GDM1 (cell line): ENCODE measurements at regions not wholly inside any gene's neighbourhood (a gene's known extent, or its start where the extent isn't known, plus 50 kb on each side); places are given as distances from the start of the nearest gene placed in this dataset.

Source experiments
- DNase-seq: peaks from one replicate; lab custom pipeline; 2025; lab: John Stamatoyannopoulos, UW

DNA sequence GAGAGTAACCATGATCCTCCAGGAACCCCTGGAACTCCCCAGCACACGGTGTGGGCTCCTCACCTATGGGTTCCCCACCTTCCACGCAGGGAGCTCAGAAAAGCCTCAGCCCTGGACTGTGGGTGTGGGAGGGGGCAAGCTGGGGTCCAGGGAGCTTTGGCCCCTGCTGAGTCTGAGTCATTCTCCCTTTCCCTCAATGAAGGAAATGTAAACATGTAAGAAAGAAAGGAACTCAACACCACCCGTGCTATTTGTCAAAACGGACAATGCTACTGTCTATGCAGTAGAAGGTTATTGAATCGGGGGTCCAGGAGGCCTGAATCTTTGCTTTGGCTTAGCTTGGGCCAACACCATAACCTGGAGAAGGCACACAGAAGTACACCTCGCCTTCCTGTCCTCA is 222.8 kb downstream of the PMP22 start:
- DNase-seq = no peak

DNA sequence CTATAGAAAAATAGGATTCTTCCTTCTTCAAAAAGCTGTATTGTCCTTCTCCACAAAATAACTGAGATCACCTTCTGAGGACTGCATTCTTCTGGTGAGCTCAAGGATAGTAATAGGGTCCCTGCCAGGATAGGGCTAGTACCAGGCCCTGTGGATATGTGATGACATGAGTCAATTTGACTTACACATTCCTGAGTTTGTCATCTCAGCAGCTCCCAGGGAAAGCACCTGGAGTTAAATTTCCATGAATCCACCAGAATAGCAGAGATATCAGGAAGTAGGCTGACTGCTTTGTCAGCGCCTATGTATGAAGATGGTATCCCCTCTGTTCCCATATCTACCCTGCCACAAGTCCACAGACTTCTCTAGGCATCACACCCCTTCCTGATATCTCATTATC is 225.8 kb downstream of the PMP22 start:
- no peak for DNase-seq

DNA sequence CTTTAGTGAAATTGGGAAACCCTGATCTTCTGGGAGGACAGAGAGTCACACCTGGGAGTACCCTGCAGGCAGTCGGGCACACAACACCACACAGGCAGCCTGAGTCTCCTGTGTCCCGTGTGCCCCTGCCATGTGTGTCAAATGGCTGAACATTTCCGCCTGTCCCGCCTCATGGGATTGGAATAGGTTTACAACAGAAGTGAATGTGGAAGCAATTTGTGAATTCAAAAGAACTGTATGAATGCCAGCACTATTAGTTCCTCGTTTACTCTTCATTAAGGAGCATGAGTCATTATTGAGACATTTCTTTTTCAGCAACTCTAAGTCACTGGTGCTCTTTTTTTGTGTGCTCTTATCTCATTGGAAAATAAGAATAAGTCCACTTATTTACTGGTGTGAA is 226.5 kb downstream of the PMP22 start:
- no peak for DNase-seq

DNA sequence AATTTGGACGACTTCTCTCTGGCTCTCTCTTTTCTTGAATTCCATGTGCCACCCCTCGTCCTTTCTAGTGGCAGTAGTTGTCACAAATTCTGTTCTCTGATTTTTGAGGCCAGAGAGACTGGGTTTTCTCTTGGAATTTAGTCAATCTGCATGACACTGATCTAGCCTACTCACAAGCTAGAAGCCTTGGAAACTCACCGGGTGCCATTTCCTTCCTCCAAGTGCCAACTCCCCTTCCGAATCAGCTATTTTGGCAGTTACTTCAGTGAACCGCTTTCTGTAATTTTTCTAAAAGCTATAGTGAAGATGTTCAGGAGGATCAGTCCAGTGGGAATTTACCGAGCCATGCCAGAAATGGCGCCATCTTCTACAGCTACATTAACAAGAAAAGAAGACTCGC is 228.9 kb downstream of the PMP22 start:
- no peak for DNase-seq

DNA sequence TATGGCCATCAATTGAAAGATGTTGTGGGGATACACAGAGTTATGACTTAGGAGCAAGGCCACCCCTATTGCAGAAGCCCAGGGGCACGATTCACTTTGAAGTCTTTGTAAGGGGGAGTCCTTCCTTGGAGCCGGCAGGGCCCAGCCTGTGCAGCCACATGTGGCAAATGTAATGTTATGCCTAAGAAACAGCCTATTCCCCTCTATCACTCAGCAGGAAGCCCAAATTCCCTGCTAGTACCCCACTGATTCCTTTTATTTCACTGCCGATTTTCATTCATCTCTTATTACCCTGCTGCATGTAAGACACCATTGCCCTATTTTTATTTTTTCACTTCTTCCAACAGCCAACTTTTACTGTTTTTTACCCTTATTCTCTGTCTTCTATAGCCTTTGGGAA is 233.2 kb downstream of the PMP22 start:
- DNase-seq = no peak

DNA sequence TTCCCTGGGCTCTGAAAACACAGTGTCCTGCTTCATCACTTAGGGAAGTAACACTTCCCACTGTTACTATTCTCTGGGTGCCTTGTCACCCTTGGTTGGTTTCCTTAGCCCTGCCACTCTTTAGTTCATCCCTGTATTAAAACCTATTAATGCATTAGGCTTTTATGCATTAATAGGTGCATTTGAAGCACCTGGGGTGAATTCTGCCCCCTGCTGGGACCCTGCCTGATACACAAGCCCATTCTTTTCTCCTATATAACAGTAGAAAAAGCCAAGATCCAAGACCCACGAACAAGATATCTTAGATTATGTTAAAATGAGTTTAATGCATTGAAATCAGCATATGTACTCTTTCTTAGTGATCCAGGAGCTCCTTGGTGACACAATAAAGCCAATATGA is 235.7 kb downstream of the PMP22 start:
- DNase-seq = no peak

DNA sequence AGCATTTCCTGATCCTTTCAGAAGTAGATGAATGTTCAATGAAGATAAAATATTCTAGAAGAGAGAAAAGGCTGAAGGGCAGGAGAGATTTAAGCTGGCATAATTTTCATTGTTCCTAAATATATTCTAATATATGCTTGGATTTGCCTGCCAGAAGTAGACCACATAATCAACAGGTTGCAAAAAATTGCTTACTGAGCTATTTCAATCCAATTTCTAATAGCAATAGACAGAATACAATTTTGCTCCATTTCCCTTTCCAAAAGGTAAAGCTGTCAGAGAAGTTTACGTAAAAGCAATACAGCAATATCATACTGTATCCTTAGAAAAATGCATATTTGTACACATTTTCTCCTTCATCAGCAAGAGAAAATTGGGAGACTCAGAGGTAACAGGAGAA is 237.3 kb downstream of the PMP22 start:
- no peak for DNase-seq

DNA sequence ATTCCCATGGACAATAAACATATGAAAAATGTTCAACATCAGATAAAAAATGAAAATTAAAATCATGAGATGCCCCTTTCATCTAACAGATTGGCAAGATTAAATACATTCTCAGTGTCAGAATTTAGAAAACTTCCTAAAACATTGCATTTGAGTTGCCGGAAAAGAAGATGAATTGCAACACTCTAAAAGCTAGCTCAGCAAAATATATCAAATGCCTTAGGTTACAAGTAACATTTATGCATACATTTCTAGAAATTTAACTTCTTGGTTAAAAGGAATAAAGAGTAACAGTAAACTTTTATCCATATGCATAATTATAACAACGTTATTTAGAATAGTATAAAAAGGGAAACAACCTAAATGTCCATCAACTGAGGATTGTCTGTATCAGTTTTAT is 239.0 kb downstream of the PMP22 start:
- DNase-seq = no peak

DNA sequence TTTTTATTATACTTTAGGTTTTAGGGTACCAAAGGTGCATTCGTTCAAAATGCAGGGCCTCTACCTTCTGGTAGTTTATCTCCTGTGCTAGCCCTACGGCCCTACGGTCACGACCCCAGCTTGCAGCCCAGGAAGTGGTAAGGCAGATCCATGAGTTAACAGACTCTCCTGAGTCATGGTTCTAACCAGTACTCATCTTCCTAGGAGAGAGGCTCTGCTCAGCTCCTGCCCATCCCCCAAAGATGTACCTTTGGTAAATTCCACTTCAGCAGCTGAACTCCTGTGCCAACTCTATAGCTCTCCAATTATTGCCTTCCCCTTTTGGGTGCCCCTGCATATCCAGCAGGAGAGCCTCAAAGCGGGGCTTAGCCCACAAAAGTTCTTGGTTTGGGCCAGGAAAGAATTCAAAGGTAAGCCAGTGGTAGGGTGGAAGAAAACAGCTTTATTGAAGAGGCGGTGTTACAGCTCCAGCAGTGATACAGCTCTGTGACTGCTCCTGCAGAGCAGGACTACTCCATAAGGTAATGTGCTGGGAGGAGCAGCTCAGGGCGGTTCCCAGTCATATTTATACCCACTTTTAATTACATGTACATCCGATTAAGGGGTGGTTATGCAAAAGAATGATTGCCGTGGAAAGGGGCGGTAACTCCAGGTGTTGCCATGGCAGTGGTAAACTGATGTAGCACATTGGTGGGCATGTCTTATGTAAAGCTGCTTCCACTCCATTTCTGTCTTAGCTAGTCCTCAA is 241.4 kb downstream of the PMP22 start:
- DNase-seq = no peak

DNA sequence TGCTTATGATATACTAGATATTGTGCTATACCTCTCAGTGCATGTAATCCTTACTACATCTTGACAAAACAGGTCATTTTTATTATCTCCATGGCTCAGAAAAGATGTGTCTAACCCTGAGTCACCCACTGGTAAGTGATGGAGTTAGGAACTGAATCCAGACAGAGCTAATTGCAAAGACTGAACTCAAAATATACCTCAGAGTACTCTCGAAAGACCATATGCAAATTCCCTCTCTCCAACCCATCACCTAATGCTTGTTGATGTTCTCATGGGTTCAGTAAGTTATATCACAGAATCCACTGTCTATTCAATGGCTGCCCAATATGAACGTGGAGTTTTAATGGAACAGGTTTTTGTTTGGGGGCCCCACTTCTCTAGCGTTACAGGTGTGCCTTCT is 246.0 kb downstream of the PMP22 start:
- DNase-seq = no peak

DNA sequence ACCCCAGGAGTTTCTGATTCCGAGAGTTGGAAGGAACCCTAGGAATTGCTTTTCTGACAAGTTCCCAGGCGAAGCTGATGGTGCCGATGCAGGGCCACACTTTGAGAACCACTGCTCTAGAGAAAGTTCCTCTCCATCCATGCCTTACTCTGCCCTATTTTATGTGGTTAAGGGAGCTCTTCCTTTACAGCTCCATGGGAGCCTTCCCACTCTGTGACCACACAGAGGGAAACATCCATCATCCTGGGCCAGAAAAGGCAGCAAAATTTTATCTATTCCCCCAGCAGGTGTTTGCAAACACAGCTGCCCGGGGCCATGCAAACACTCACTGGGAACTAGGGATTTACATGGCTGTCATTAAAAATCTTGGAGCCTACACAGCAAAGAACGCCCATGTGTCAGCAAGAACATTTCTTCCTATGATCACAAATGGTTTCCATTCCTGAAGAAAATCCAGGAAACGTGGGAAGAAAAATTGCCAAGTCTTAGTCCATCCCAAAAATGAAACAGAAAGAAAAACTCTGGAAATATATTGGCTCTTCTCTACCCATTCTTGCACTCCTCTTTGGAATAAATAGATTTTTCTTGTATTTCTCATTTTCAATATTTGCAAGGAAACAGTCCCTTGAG is 252.7 kb downstream of the PMP22 start:
- no peak for DNase-seq

DNA sequence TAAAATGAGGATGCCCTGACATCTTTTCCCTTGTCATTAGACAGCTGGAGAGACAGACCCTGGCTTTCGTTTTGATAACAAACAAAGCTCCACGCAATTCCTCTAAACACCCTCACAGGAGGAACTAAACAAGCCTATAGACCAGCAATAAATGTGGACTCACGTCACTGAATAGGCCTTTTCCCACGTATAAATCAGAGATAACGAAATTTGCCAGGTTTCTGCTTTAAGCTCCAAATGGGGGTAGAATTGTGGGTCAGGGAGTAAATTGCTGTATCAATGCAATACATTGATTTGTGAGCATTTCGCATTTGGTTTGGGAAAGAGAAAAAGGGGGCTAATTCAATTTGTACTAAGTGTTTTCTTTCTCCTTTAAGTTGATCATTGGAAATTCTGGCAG is 256.0 kb downstream of the PMP22 start:
- DNase-seq = no peak

DNA sequence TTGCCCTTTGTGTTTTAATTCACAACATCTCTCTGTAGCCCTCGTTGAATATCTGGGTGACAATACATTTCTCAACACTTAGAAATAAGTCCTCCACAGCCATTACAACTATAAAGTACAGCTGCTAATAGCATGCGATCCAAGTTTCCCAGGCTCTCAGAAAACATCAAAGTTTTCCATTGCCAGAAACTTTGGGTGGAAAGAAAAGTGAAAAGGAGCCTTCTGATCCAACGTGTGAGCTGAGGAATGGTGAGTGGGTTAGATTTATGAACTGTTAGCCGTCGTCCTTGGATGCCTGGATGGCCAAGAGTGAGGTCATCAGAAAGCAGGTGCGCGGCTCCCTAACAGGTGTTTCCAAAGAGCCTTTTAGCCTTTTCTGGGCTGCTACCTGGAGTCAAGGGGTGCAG is 258.0 kb downstream of the PMP22 start:
- no peak for DNase-seq

DNA sequence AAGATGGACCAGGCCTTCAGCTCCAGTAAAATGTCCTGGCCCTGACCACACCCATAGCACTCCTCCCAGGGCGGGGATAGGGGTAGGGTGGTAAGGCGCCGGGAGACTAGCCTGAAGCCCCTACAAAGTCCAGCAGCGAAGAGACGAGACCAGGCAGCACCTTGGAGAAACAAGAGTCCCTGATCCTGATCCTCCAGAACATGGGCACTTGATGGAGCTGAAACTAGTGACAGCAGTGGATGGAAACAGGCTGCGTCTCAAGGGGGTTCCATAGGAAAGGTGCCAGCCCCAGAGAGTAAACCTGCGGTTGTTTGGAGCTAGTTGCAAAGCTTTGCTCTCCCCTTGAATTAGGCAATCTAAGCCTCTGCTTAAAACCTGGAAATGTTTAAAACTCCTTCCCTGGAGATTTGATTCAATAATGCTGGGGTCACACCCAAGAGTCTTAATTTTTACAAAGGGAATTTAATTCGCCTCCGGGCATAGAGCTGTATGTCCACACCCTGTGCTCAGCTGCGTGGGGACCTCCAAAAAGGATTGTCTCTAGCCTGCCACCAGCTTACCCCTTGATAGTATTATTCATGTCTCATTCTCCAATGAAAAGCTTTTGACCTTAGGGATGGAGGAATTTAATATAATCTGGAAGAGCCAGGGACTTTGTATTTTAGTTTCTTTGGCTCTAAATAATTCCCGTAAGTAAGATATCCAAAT is 258.6 kb downstream of the PMP22 start:
- no peak for DNase-seq

DNA sequence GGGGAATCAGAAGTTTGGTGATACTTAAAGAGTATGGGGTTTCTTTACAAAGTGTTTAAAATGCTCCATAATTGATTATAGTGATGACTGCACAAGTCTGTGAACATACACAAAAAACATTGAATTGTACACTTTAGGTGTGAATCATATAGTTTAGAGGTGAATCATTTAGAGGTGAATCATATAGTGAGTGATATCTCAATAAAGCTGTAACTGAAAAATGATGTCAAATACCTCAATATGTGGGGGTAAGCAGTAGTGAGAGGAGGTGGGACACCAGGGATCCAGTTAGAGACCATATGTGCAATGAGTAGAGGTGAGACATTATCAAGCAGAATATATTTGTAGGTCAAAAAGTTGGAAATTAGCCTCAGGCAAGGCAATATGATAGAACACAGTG is 264.5 kb downstream of the PMP22 start:
- DNase-seq = no peak

DNA sequence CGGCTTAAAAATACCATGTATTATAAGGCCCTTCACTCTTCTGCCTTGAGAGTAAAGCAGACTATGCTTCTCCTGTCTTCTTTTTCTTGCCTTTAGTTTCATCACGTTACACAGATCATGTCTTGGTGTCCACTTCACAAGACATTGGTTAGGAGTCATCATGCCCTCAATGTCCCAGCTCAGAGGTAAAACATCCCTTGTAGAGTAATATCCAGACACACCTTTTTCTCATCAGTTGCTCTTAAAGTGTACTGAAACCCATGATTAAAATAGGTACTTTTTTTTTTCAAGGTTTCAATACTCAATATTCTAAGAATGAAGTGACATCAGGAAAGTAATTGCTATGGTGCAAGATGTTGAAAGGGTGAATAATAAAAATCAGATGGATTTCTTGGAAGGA is 267.8 kb downstream of the PMP22 start:
- no peak for DNase-seq

DNA sequence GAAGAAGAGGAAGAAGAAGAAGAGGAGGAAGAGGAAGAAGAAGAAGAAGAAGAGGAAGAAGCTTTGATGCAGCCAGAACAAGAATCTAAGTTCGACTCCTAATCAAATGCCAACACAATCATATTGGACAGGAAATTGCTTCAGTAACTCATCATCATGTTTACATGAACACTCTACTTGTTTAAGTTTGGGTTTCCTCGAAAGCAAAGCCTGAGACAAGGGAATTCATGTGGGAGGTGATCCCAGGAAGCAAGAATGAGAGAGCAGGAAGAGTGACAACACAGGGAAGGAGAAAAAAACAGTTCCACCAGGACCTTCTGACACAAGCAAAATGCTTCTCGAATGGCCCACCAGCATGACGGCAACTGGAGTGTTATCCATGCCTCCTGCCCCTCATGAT is 279.0 kb downstream of the PMP22 start:
- DNase-seq = no peak

DNA sequence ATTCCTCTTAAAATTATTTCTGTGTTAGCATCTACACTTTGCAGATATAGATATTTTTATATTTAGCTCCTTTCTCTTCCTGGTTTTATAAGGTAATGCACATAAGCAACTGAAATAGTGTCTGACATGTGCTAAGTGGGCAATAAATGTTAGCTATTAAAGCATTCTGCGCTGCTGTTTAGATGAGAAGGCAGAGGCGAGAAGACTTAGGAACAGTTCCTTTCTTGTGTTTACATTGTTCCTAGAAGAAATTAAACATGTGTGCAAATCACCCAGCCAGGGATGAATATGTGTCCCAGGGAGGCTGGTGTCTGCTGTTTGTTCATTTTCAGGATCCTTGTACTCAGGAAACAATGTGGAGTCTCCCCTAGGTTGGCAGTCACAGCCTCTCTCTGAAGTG is 292.3 kb downstream of the PMP22 start:
- no peak for DNase-seq

DNA sequence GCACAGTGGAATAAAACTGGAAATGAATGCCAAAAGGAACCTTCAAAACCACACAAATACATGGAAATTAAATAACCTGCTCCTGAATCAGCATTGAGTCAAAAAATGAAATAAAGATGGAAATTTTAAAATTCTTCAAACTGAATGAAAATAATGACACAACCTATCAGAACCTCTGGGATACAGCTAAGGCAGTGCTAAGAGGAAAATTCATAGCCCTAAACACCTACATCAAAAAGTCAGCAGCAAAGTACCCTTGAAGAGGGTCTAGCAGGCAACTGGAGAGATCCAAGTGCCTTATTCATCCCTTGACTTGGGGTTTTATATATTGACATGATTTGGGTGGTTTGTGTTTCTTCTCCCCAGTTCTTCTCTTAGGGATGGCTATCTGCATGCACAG is 294.1 kb downstream of the PMP22 start:
- DNase-seq = no peak

DNA sequence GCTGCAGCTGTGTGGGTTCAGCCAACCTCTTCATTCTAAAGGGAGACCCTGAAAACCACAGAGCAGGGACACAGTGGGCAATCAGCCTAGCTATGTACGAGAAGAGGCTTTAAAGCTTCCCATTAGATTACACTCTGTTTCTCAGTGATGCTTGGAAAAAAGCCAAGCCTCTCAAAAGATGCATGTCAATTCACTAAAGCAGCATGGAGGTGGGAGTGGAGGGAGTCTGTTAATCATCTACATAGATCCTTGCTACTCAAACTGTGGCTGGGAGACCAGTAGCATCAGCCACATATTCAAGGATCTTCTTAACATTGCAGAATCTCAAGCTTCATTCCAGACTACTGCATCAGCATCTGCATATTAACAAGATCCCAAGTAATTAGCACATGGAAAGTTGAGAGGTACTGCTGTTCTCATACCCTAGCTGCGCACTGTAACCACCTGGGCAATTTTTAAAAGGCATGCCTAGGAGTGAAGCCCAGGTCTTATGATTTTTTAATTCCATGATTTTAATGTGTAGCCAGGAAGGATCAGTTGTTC is 305.9 kb downstream of the PMP22 start:
- no peak for DNase-seq

DNA sequence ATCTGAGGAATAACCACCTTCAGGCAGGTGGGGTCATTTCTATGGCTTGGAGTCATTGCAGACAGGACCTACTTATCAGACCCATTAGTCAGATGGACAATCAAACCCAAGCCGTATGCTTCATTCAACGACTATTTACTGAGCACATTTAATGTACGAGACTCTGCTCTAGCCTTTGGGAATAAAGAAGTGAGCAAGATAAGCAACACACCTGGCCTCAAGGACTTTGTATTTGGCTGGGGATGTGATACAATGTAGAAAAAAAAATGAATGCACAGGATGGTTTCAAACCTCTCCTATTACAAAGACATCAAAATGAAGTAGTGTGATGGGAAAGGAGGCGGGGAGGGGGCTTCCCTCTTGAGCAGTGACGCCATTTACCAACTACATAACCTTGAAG is 311.7 kb downstream of the PMP22 start:
- DNase-seq = no peak

DNA sequence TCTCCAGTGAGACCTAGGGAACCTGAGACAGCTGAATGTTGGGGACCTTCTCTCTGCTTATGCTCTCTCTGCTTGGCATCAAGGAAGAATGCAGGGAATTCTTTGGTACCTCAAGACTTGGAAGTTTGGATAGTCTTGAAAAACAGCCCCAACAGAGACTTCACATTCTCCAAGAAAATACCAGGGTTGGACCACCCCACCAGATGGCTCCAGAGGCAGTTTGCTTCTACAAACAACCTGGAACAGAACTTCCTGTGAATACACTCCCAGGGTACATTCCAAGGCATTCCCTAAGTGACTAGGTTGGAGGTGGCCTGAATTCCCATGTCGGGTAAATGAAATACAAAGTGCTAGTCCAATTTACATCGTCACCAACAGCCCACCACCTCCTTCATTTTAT is 314.4 kb downstream of the PMP22 start:
- DNase-seq = no peak

DNA sequence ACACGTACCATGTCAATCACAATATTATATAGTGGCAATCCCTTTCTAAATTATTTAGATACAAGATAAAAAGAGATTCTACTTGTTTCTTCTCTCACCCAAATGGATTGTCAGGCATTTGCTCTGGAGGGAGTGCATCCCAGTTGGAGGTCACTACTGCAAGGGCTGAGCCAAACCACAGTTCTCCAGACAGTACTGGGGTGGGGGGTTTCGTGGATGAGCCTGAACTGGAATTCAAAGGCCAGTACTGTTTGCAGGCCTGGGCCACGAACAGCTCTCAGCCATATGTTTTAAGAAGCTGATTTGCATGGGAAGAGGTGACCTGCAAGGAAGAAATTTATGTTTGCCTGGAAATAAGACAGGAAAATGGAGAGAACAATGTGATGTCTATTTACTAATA is 314.9 kb downstream of the PMP22 start:
- DNase-seq = no peak
